ENCODE measurements at regions not wholly inside any gene's neighbourhood (a gene's known extent, or its start where the extent isn't known, plus 50 kb on each side); places are given as distances from the start of the nearest gene placed in this dataset.

GRCh38 chr16:6112700-6113099, 1015.1 kb upstream of the EEF2KMT start:
- Histone ChIP-seq H3K4me3 (ENCODE audit: low read length in 2 of 2) (no peak overlapping the region), H3K27ac (ENCODE audit: low read depth in 2 of 2, low read length in 2 of 2) (no peak overlapping the region), H3K9ac (ENCODE audit: low read depth in 1 of 2, low read length in 2 of 2) (no peak overlapping the region), H3K27me3 (ENCODE audit: control insufficient read depth in 2 of 2, insufficient read depth in 2 of 2, low read length in 2 of 2) (no peaks in the 10 kb centered on the region), H3K36me3 (ENCODE audit: control insufficient read depth in 2 of 2, insufficient read depth in 2 of 2, low read length in 2 of 2) (no peaks in the 10 kb centered on the region), H3K4me1 (ENCODE audit: control insufficient read depth in 2 of 2, insufficient read depth in 2 of 2, low read length in 2 of 2) (no peaks in the 10 kb centered on the region), H3K9me3 (ENCODE audit: control insufficient read depth in 2 of 2, low read length in 2 of 2) (no peaks in the 10 kb centered on the region)

- Histone ChIP-seq H3K27me3 (ENCODE audit: control insufficient read depth in 2 of 2, insufficient read depth in 2 of 2, low read length in 2 of 2) (no peaks in the 10 kb centered on the region), H3K9ac (ENCODE audit: low read depth in 1 of 2, low read length in 2 of 2) (no peak overlapping the region), H3K27ac (ENCODE audit: low read depth in 2 of 2, low read length in 2 of 2) (no peak overlapping the region), H3K9me3 (ENCODE audit: control insufficient read depth in 2 of 2, low read length in 2 of 2) (no peaks in the 10 kb centered on the region), H3K36me3 (ENCODE audit: control insufficient read depth in 2 of 2, insufficient read depth in 2 of 2, low read length in 2 of 2) (no peaks in the 10 kb centered on the region), H3K4me1 (ENCODE audit: control insufficient read depth in 2 of 2, insufficient read depth in 2 of 2, low read length in 2 of 2) (no peaks in the 10 kb centered on the region), H3K4me3 (ENCODE audit: low read length in 2 of 2) (no peak overlapping the region)
Observed at GRCh38 chr16:6111390-6111789, 1013.8 kb upstream of the EEF2KMT start.

- no peaks in the 10 kb centered on the region for H3K36me3 ChIP-seq (ENCODE audit: control insufficient read depth in 2 of 2, insufficient read depth in 2 of 2, low read length in 2 of 2)
- H3K27me3 ChIP-seq (ENCODE audit: control insufficient read depth in 2 of 2, insufficient read depth in 2 of 2, low read length in 2 of 2), result no peaks in the 10 kb centered on the region
- H3K4me3 ChIP-seq (ENCODE audit: low read length in 2 of 2), result no peak overlapping the region
Observed at GRCh38 chr16:6110346-6110745, 1012.8 kb upstream of the EEF2KMT start.

GRCh38 chr16:6106061-6106460, 1008.5 kb upstream of the EEF2KMT start:
- Histone ChIP-seq H3K4me1 (ENCODE audit: control insufficient read depth in 2 of 2, insufficient read depth in 2 of 2, low read length in 2 of 2) (no peaks in the 10 kb centered on the region), H3K36me3 (ENCODE audit: control insufficient read depth in 2 of 2, insufficient read depth in 2 of 2, low read length in 2 of 2) (no peaks in the 10 kb centered on the region), H3K27ac (ENCODE audit: low read depth in 2 of 2, low read length in 2 of 2) (no peak overlapping the region), H3K27me3 (ENCODE audit: control insufficient read depth in 2 of 2, insufficient read depth in 2 of 2, low read length in 2 of 2) (no peaks in the 10 kb centered on the region), H3K9ac (ENCODE audit: low read depth in 1 of 2, low read length in 2 of 2) (no peak overlapping the region), H3K9me3 (ENCODE audit: control insufficient read depth in 2 of 2, low read length in 2 of 2) (no peaks in the 10 kb centered on the region), H3K4me3 (ENCODE audit: low read length in 2 of 2) (no peak overlapping the region)

More at GRCh38 chr16:6110346-6110745, 1012.8 kb upstream of the EEF2KMT start:
- Histone ChIP-seq H3K4me1 (ENCODE audit: control insufficient read depth in 2 of 2, insufficient read depth in 2 of 2, low read length in 2 of 2) (no peaks in the 10 kb centered on the region), H3K9me3 (ENCODE audit: control insufficient read depth in 2 of 2, low read length in 2 of 2) (no peaks in the 10 kb centered on the region), H3K9ac (ENCODE audit: low read depth in 1 of 2, low read length in 2 of 2) (no peak overlapping the region), H3K27ac (ENCODE audit: low read depth in 2 of 2, low read length in 2 of 2) (no peak overlapping the region)

- Histone ChIP-seq H3K4me3 (ENCODE audit: low read length in 2 of 2) (no peak overlapping the region), H3K36me3 (ENCODE audit: control insufficient read depth in 2 of 2, insufficient read depth in 2 of 2, low read length in 2 of 2) (no peaks in the 10 kb centered on the region), H3K27me3 (ENCODE audit: control insufficient read depth in 2 of 2, insufficient read depth in 2 of 2, low read length in 2 of 2) (no peaks in the 10 kb centered on the region), H3K27ac (ENCODE audit: low read depth in 2 of 2, low read length in 2 of 2) (no peak overlapping the region), H3K4me1 (ENCODE audit: control insufficient read depth in 2 of 2, insufficient read depth in 2 of 2, low read length in 2 of 2) (no peaks in the 10 kb centered on the region), H3K9ac (ENCODE audit: low read depth in 1 of 2, low read length in 2 of 2) (no peak overlapping the region), H3K9me3 (ENCODE audit: control insufficient read depth in 2 of 2, low read length in 2 of 2) (no peaks in the 10 kb centered on the region)
Observed at GRCh38 chr16:6105115-6105514, 1007.5 kb upstream of the EEF2KMT start.

GRCh38 chr16:6104428-6104827, 1006.8 kb upstream of the EEF2KMT start:
- no peak overlapping the region for H3K9ac ChIP-seq (ENCODE audit: low read depth in 1 of 2, low read length in 2 of 2)
- H3K9me3 ChIP-seq (ENCODE audit: control insufficient read depth in 2 of 2, low read length in 2 of 2), result no peaks in the 10 kb centered on the region
- no peak overlapping the region for H3K27ac ChIP-seq (ENCODE audit: low read depth in 2 of 2, low read length in 2 of 2)
- no peak overlapping the region for H3K4me3 ChIP-seq (ENCODE audit: low read length in 2 of 2)
- no peaks in the 10 kb centered on the region for H3K36me3 ChIP-seq (ENCODE audit: control insufficient read depth in 2 of 2, insufficient read depth in 2 of 2, low read length in 2 of 2)
- H3K4me1 ChIP-seq (ENCODE audit: control insufficient read depth in 2 of 2, insufficient read depth in 2 of 2, low read length in 2 of 2), result no peaks in the 10 kb centered on the region
- no peaks in the 10 kb centered on the region for H3K27me3 ChIP-seq (ENCODE audit: control insufficient read depth in 2 of 2, insufficient read depth in 2 of 2, low read length in 2 of 2)

- H3K27ac ChIP-seq (ENCODE audit: low read depth in 2 of 2, low read length in 2 of 2), result no peak overlapping the region
- H3K4me3 ChIP-seq (ENCODE audit: low read length in 2 of 2), result no peak overlapping the region
- H3K9me3 ChIP-seq (ENCODE audit: control insufficient read depth in 2 of 2, low read length in 2 of 2), result no peaks in the 10 kb centered on the region
- H3K27me3 ChIP-seq (ENCODE audit: control insufficient read depth in 2 of 2, insufficient read depth in 2 of 2, low read length in 2 of 2), result no peaks in the 10 kb centered on the region
- no peaks in the 10 kb centered on the region for H3K36me3 ChIP-seq (ENCODE audit: control insufficient read depth in 2 of 2, insufficient read depth in 2 of 2, low read length in 2 of 2)
- no peaks in the 10 kb centered on the region for H3K4me1 ChIP-seq (ENCODE audit: control insufficient read depth in 2 of 2, insufficient read depth in 2 of 2, low read length in 2 of 2)
- H3K9ac ChIP-seq (ENCODE audit: low read depth in 1 of 2, low read length in 2 of 2), result no peak overlapping the region
Observed at GRCh38 chr16:6103561-6103960, 1006.0 kb upstream of the EEF2KMT start.

GRCh38 chr16:6099102-6099501, 1001.5 kb upstream of the EEF2KMT start:
- Histone ChIP-seq H3K4me3 (ENCODE audit: low read length in 2 of 2) (no peak overlapping the region), H3K4me1 (ENCODE audit: control insufficient read depth in 2 of 2, insufficient read depth in 2 of 2, low read length in 2 of 2) (no peaks in the 10 kb centered on the region), H3K36me3 (ENCODE audit: control insufficient read depth in 2 of 2, insufficient read depth in 2 of 2, low read length in 2 of 2) (no peaks in the 10 kb centered on the region), H3K9me3 (ENCODE audit: control insufficient read depth in 2 of 2, low read length in 2 of 2) (no peaks in the 10 kb centered on the region), H3K27me3 (ENCODE audit: control insufficient read depth in 2 of 2, insufficient read depth in 2 of 2, low read length in 2 of 2) (no peaks in the 10 kb centered on the region), H3K27ac (ENCODE audit: low read depth in 2 of 2, low read length in 2 of 2) (no peak overlapping the region), H3K9ac (ENCODE audit: low read depth in 1 of 2, low read length in 2 of 2) (no peak overlapping the region)

- Histone ChIP-seq H3K9me3 (ENCODE audit: control insufficient read depth in 2 of 2, low read length in 2 of 2) (no peaks in the 10 kb centered on the region), H3K27ac (ENCODE audit: low read depth in 2 of 2, low read length in 2 of 2) (no peak overlapping the region), H3K27me3 (ENCODE audit: control insufficient read depth in 2 of 2, insufficient read depth in 2 of 2, low read length in 2 of 2) (no peaks in the 10 kb centered on the region), H3K4me1 (ENCODE audit: control insufficient read depth in 2 of 2, insufficient read depth in 2 of 2, low read length in 2 of 2) (no peaks in the 10 kb centered on the region), H3K4me3 (ENCODE audit: low read length in 2 of 2) (no peak overlapping the region), H3K36me3 (ENCODE audit: control insufficient read depth in 2 of 2, insufficient read depth in 2 of 2, low read length in 2 of 2) (no peaks in the 10 kb centered on the region), H3K9ac (ENCODE audit: low read depth in 1 of 2, low read length in 2 of 2) (no peak overlapping the region)
Observed at GRCh38 chr16:6096931-6097670, 999.5 kb upstream of the EEF2KMT start.

GRCh38 chr16:6095414-6095813, 997.8 kb upstream of the EEF2KMT start:
- no peaks in the 10 kb centered on the region for H3K27me3 ChIP-seq (ENCODE audit: control insufficient read depth in 2 of 2, insufficient read depth in 2 of 2, low read length in 2 of 2)
- no peaks in the 10 kb centered on the region for H3K9me3 ChIP-seq (ENCODE audit: control insufficient read depth in 2 of 2, low read length in 2 of 2)
- no peaks in the 10 kb centered on the region for H3K4me1 ChIP-seq (ENCODE audit: control insufficient read depth in 2 of 2, insufficient read depth in 2 of 2, low read length in 2 of 2)
- H3K9ac ChIP-seq (ENCODE audit: low read depth in 1 of 2, low read length in 2 of 2), result no peak overlapping the region
- no peaks in the 10 kb centered on the region for H3K36me3 ChIP-seq (ENCODE audit: control insufficient read depth in 2 of 2, insufficient read depth in 2 of 2, low read length in 2 of 2)
- H3K27ac ChIP-seq (ENCODE audit: low read depth in 2 of 2, low read length in 2 of 2), result no peak overlapping the region
- no peak overlapping the region for H3K4me3 ChIP-seq (ENCODE audit: low read length in 2 of 2)
